ENCODE measurements at regions not wholly inside any gene's neighbourhood (a gene's known extent, or its start where the extent isn't known, plus 50 kb on each side); places are given as distances from the start of the nearest gene placed in this dataset.

GRCh38 chr21:16377120-16377658 is 647.4 kb downstream of the USP25 start:
- DNase-seq: no peak

DNA sequence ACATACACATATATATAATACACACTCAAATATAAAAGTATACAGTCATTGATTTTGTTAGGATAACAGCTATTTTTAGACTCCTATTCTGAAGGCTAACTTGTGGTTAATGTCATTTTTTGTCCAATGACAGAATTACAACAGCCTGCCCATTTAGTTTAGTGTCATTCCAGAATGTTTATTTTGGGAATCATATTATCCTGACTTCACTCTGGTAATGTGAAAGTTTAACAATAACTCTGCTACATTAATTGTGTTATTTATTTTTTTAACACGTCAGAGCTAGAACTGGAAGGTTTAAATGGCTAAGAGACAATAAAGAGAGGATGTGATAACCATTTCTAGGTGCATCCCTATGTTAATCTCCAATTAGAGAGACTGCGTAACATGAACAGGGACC is 648.1 kb downstream of the USP25 start:
- DNase-seq: no peak

GRCh38 chr21:16378525-16378924 is 648.7 kb downstream of the USP25 start:
- DNase-seq: no peak

DNA sequence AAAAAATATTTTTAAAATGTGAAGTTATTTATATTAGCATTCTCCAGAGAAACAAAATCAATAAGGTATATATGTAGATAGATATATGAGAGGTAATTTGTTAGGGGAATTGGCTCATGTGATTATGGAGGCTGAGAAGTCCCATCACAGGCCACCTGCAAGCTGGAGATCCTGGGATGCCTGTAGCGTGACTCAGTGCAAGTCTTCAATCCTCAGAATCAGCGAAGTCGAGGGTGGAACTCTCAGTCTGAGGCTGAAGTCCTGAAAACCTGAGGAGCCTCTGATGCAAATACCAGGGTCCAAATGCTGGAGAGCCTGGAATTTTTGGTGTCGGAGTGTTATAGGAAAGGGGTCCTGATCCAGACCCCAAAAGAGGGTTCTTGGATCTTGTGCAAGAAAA is 658.5 kb downstream of the USP25 start:
- DNase-seq: no peak

- no peak for DNase-seq
Measured at GRCh38 chr21:16388911-16389560, 659.3 kb downstream of the USP25 start.

- no peak for DNase-seq
Measured at GRCh38 chr21:16389643-16390042, 659.9 kb downstream of the USP25 start.

GRCh38 chr21:16395285-16395684 is 665.5 kb downstream of the USP25 start:
- no peak for DNase-seq

- no peak for DNase-seq
Measured at GRCh38 chr21:16402752-16403151, 673.0 kb downstream of the USP25 start.

DNA sequence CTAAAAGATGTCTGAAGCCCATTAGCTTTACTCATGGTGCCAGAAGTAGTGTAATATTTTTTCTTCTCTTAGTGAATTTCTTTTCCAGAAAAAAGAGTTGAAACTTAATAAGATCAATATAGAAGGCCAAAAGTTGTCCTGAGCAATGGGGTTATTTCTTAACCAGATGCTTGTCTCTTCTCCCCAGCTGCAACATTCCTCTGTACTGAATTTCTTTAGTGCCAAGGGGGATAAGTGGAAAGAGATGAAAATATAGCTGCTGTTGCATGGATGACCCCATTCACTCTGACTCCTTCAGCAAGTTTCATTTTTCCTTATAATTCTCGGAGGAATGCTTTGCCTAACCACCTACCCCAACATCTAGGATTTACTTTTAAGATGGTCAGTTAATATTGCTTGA is 675.0 kb downstream of the USP25 start:
- no peak for DNase-seq

GRCh38 chr21:16406355-16406754 is 676.6 kb downstream of the USP25 start:
- no peak for DNase-seq

GRCh38 chr21:16407403-16408240 is 677.8 kb downstream of the USP25 start:
- DNase-seq: no peak

GRCh38 chr21:16408280-16408679 is 678.5 kb downstream of the USP25 start:
- DNase-seq: no peak

- DNase-seq: no peak
Measured at GRCh38 chr21:16409352-16409751, 679.6 kb downstream of the USP25 start.

DNA sequence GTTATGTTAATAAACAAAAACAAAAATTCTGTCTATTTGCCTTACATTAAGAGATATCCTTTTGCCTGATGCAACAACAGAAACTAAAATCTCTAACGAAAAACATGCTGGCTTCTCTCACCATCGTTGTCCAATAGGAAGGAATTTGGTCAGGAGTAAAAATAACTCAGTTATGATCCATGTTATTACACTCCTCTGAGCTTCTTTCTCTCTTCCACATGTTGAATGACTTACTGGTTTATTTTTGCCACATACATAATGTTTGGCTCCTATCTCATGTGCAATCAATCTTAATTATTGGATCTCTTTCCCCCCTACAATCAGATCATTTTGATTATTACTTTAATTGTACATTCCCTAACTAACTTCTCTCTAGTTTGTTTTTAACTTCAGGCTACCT is 688.4 kb downstream of the USP25 start:
- no peak for DNase-seq

GRCh38 chr21:16418642-16419041 is 688.9 kb downstream of the USP25 start:
- no peak for DNase-seq

DNA sequence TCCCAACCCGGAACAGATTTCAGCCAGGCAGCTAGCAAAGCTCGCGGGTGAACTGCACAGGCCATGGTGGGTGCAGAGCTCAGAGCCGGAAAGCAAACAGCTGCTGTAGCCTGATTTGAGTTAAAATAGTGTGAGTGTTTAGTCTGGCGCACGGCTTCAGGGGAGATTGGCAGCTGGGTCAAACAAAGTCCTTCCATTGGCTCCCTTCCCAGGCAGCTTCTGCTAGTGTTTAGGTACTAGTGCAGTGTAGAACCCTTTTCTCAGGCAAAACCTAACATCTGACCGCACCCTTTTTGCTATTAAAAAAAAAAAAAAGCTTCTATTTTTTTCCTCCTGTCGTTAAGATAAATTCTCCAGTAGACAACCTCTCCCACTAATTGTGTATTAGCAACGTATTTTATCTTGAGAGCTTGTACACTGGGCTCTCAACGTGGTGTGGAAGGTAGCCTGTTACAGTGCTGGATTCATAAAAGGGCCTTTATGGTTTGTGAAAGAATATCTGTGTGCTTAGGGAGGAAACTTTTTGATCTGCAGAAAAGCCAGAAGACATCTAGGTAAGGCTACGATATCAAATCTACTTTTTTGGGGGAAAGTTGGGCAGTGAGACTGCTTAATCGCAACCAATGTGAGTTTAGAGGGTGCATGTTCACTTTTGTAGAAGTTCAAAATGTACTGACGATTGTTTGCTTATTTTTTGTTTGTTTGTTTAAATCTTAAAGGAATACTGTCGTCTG is 689.6 kb downstream of the USP25 start:
- DNase-seq: peak; percentile 98

DNA sequence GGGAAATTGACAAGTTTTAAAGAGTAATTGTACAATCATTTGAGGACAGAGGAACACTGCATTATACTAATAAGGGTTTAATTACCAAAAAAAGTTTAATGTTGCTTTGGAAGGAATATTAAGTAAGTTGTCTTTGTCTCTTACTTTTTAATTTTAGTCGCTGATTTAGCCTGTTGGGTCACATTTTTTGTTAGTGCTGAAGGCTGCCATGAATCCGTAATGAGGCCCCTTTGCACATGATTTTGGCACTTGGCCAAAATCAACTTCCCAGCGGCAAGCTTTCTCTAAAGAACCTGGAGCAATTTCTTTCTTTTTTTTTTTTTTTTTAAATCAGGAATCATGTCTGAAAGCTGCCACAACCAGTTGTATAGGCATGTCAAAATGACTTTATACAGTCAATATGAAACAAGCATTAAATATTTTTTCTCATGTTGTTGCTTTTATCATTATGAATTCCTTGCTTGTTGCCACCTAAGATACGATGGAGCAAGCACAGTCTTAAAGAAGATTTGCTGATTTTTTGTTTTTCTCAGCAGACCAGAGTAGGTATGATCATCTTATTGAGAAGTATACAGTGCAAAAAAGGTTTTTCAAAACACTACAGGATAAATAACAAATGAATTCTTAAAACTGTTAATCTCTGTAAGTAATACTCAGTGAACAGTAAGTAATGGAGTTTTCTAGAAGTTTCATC is 690.4 kb downstream of the USP25 start:
- DNase-seq: peak; percentile 77

GRCh38 chr21:16421007-16421406 is 691.2 kb downstream of the USP25 start:
- DNase-seq: no peak

- DNase-seq: no peak
Measured at GRCh38 chr21:16421965-16422364, 692.2 kb downstream of the USP25 start.

- DNase-seq: peak; percentile 59
Measured at GRCh38 chr21:16422702-16423101, 692.9 kb downstream of the USP25 start.

DNA sequence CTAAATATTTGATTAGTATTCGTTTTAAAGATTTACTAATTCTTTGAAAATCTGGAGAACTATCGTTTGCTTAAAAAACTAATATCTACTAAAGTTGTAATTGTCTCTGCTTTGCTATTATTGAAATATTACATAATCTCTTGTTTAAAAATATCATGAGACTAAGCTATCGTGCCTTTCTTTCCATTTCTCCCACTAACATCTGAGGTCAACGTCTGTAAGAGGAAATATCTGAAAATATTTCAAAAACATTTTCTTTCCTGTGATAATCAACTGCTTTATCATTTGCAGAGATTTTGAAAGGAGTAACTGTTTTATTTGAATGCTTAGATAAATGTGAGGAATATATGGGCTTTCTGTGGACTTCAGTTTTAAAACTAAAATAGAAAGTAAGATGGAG is 694.1 kb downstream of the USP25 start:
- DNase-seq: no peak

GRCh38 chr21:16424331-16424751 is 694.6 kb downstream of the USP25 start:
- peak; percentile 59 for DNase-seq

GRCh38 chr21:16425376-16425775 is 695.6 kb downstream of the USP25 start:
- DNase-seq: no peak
